ENCODE measurements at regions not wholly inside any gene's neighbourhood (a gene's known extent, or its start where the extent isn't known, plus 50 kb on each side); places are given as distances from the start of the nearest gene placed in this dataset.

- ATAC-seq, result no peak
Measured at GRCh38 chr1:218775501-218776021, 398.1 kb upstream of the LYPLAL1 start.

- no peak for ATAC-seq
Measured at GRCh38 chr1:218778257-218779126, 395.2 kb upstream of the LYPLAL1 start.

GRCh38 chr1:218779341-218780100 is 394.2 kb upstream of the LYPLAL1 start:
- ATAC-seq, result no peak

GRCh38 chr1:218783131-218783530 is 390.5 kb upstream of the LYPLAL1 start:
- ATAC-seq, result no peak

- ATAC-seq, result no peak
Measured at GRCh38 chr1:218783916-218784315, 389.8 kb upstream of the LYPLAL1 start.

GRCh38 chr1:218785928-218786327 is 387.8 kb upstream of the LYPLAL1 start:
- ATAC-seq, result no peak

- ATAC-seq, result no peak
Measured at GRCh38 chr1:218787826-218788225, 385.9 kb upstream of the LYPLAL1 start.

- ATAC-seq, result no peak
Measured at GRCh38 chr1:218796773-218797172, 376.9 kb upstream of the LYPLAL1 start.

GRCh38 chr1:218802799-218803198 is 370.9 kb upstream of the LYPLAL1 start:
- ATAC-seq, result no peak

- no peak for ATAC-seq
Measured at GRCh38 chr1:218803351-218803997, 370.2 kb upstream of the LYPLAL1 start.

GRCh38 chr1:218804014-218804785 is 369.5 kb upstream of the LYPLAL1 start:
- no peak for ATAC-seq

- ATAC-seq, result no peak
Measured at GRCh38 chr1:218809061-218809460, 364.6 kb upstream of the LYPLAL1 start.

- no peak for ATAC-seq
Measured at GRCh38 chr1:218809625-218810024, 364.1 kb upstream of the LYPLAL1 start.

- ATAC-seq, result no peak
Measured at GRCh38 chr1:218810306-218810705, 363.4 kb upstream of the LYPLAL1 start.

- ATAC-seq, result no peak
Measured at GRCh38 chr1:218811497-218811896, 362.2 kb upstream of the LYPLAL1 start.

GRCh38 chr1:218812360-218812759 is 361.3 kb upstream of the LYPLAL1 start:
- ATAC-seq, result no peak

GRCh38 chr1:218813237-218813636 is 360.4 kb upstream of the LYPLAL1 start:
- ATAC-seq, result peak; percentile 48

GRCh38 chr1:218815076-218815475 is 358.6 kb upstream of the LYPLAL1 start:
- no peak for ATAC-seq

GRCh38 chr1:218817071-218817470 is 356.6 kb upstream of the LYPLAL1 start:
- ATAC-seq, result no peak

GRCh38 chr1:218817691-218818465 is 355.8 kb upstream of the LYPLAL1 start:
- no peak for ATAC-seq

GRCh38 chr1:218823291-218823900 is 350.3 kb upstream of the LYPLAL1 start:
- no peak for ATAC-seq

Data from esophagus mucosa (tissue), 1 donor.